Esophagus mucosa (tissue), 1 donor: ENCODE measurements at regions not wholly inside any gene's neighbourhood (a gene's known extent, or its start where the extent isn't known, plus 50 kb on each side); places are given as distances from the start of the nearest gene placed in this dataset.

Experiments
- ATAC-seq: fragments of 200-7000 bp; cut with Tn5 transposase; one replicate; pipeline ENCODE4 v1.9.1; 2020
- donor health status: DM: yes; HTN: yes; CAD: no.

- ATAC-seq: peak; percentile 98
These were observed 349.8 kb downstream of the TNS1 start for GRCh38 chr2:217652761-217653639.

GRCh38 chr2:217650716-217651360 is 352.0 kb downstream of the TNS1 start:
- ATAC-seq: peak; percentile 51

GRCh38 chr2:217650229-217650628 is 352.6 kb downstream of the TNS1 start:
- peak; percentile 41 for ATAC-seq

- ATAC-seq: no peak
These were observed 354.9 kb downstream of the TNS1 start for GRCh38 chr2:217647925-217648324.

GRCh38 chr2:217647226-217647625 is 355.6 kb downstream of the TNS1 start:
- ATAC-seq: no peak

GRCh38 chr2:217645896-217646295 is 356.9 kb downstream of the TNS1 start:
- no peak for ATAC-seq

- ATAC-seq: no peak
These were observed 358.9 kb downstream of the TNS1 start for GRCh38 chr2:217643789-217644301.

GRCh38 chr2:217642944-217643343 is 359.9 kb downstream of the TNS1 start:
- peak; percentile 36 for ATAC-seq

- ATAC-seq: no peak
These were observed 360.8 kb downstream of the TNS1 start for GRCh38 chr2:217641960-217642359.

- no peak for ATAC-seq
These were observed 363.3 kb downstream of the TNS1 start for GRCh38 chr2:217639481-217639880.

GRCh38 chr2:217638533-217638932 is 364.3 kb downstream of the TNS1 start:
- no peak for ATAC-seq

GRCh38 chr2:217638031-217638430 is 364.8 kb downstream of the TNS1 start:
- no peak for ATAC-seq

- no peak for ATAC-seq
These were observed 365.7 kb downstream of the TNS1 start for GRCh38 chr2:217636991-217637561.

- ATAC-seq: no peak
These were observed 366.2 kb downstream of the TNS1 start for GRCh38 chr2:217636578-217636977.

- no peak for ATAC-seq
These were observed 367.9 kb downstream of the TNS1 start for GRCh38 chr2:217634871-217635270.

GRCh38 chr2:217632043-217632442 is 370.8 kb downstream of the TNS1 start:
- no peak for ATAC-seq

GRCh38 chr2:217631115-217631514 is 371.7 kb downstream of the TNS1 start:
- ATAC-seq: no peak

GRCh38 chr2:217629347-217629746 is 373.4 kb downstream of the TNS1 start:
- ATAC-seq: no peak

GRCh38 chr2:217628061-217628460 is 374.7 kb downstream of the TNS1 start:
- ATAC-seq: no peak

- no peak for ATAC-seq
These were observed 375.9 kb downstream of the TNS1 start for GRCh38 chr2:217626926-217627325.

- no peak for ATAC-seq
These were observed 377.1 kb downstream of the TNS1 start for GRCh38 chr2:217625557-217626169.

GRCh38 chr2:217623281-217623912 is 379.4 kb downstream of the TNS1 start:
- ATAC-seq: no peak
